Epithelial cell of proximal tubule (primary cell): ENCODE measurements at regions not wholly inside any gene's neighbourhood (a gene's known extent, or its start where the extent isn't known, plus 50 kb on each side); places are given as distances from the start of the nearest gene placed in this dataset.

ENCODE experiments used
- DNase-seq: peaks from one replicate; pipeline ENCODE4 v3.0.0-alpha.2; 2011; ENCODE audit warnings: low read depth
- H3K4me3 ChIP-seq: 2 replicates; pipeline ENCODE4 v1.5.1; 2011; ENCODE audit warnings: low read depth, mild to moderate bottlenecking, low read length
- CTCF ChIP-seq: conservative IDR thresholded peaks from 2 replicates; pipeline ENCODE4 v1.5.1; 2012; ENCODE audit warnings: low read depth, mild to moderate bottlenecking, low read length

- no peak for TF ChIP-seq CTCF
- DNase-seq: no peak
- no peak overlapping the region for H3K4me3 ChIP-seq
These were observed 222.2 kb upstream of the IRX1 start for GRCh38 chr5:3373391-3373790.

GRCh38 chr5:3372289-3372688 lies 223.3 kb upstream of the IRX1 start:
- no peak for DNase-seq
- H3K4me3 ChIP-seq: no peak overlapping the region
- no peak for TF ChIP-seq CTCF

GRCh38 chr5:3365501-3366215 lies 230.0 kb upstream of the IRX1 start:
- no peak for DNase-seq
- no peak for TF ChIP-seq CTCF
- no peak overlapping the region for H3K4me3 ChIP-seq

- H3K4me3 ChIP-seq: no peak overlapping the region
- DNase-seq: no peak
- no peak for TF ChIP-seq CTCF
These were observed 230.7 kb upstream of the IRX1 start for GRCh38 chr5:3364941-3365340.

GRCh38 chr5:3364433-3364832 lies 231.2 kb upstream of the IRX1 start:
- no peak for DNase-seq
- H3K4me3 ChIP-seq: no peak overlapping the region
- TF ChIP-seq CTCF: no peak

GRCh38 chr5:3362606-3362910 lies 233.1 kb upstream of the IRX1 start:
- H3K4me3 ChIP-seq: no peak overlapping the region
- no peak for TF ChIP-seq CTCF
- DNase-seq: no peak

GRCh38 chr5:3361811-3362605 lies 233.6 kb upstream of the IRX1 start:
- TF ChIP-seq CTCF: no peak
- no peak overlapping the region for H3K4me3 ChIP-seq
- DNase-seq: no peak
